NOMO-1 (cell line): ENCODE measurements at regions not wholly inside any gene's neighbourhood (a gene's known extent, or its start where the extent isn't known, plus 50 kb on each side); places are given as distances from the start of the nearest gene placed in this dataset.

Experiments used
- DNase-seq, 2 experiments: peaks; one replicate each; lab custom pipeline; 2025; ENCODE audit not compliant: unreplicated experiment in 2 of 2; lab: John Stamatoyannopoulos, UW

GRCh38 chr4:63817196-63817865 is 591.9 kb downstream of the TECRL start:
- DNase-seq = no peak

- DNase-seq = no peak
Measured at GRCh38 chr4:63814171-63814964, 594.9 kb downstream of the TECRL start.

GRCh38 chr4:63799166-63799565 is 610.1 kb downstream of the TECRL start:
- no peak for DNase-seq

GRCh38 chr4:63795301-63795700 is 613.9 kb downstream of the TECRL start:
- no peak for DNase-seq

- no peak for DNase-seq
Measured at GRCh38 chr4:63790377-63790776, 618.9 kb downstream of the TECRL start.

- no peak for DNase-seq
Measured at GRCh38 chr4:63788271-63788670, 621.0 kb downstream of the TECRL start.

GRCh38 chr4:63787326-63787725 is 621.9 kb downstream of the TECRL start:
- DNase-seq = no peak

GRCh38 chr4:63786171-63786570 is 623.1 kb downstream of the TECRL start:
- DNase-seq = no peak

- no peak for DNase-seq
Measured at GRCh38 chr4:63784822-63785221, 624.4 kb downstream of the TECRL start.

- DNase-seq = no peak
Measured at GRCh38 chr4:63777601-63778000, 631.6 kb downstream of the TECRL start.

GRCh38 chr4:63764400-63764799 is 644.9 kb downstream of the TECRL start:
- no peak for DNase-seq

- no peak for DNase-seq
Measured at GRCh38 chr4:63757929-63758328, 651.3 kb downstream of the TECRL start.

GRCh38 chr4:63742882-63743281 is 666.4 kb downstream of the TECRL start:
- no peak for DNase-seq

GRCh38 chr4:63729519-63729918 is 679.7 kb downstream of the TECRL start:
- DNase-seq = no peak

GRCh38 chr4:63728480-63729177 is 680.6 kb downstream of the TECRL start:
- no peak for DNase-seq

- no peak for DNase-seq
Measured at GRCh38 chr4:63717384-63717783, 691.9 kb downstream of the TECRL start.

GRCh38 chr4:63708661-63709060 is 700.6 kb downstream of the TECRL start:
- DNase-seq = no peak

- no peak for DNase-seq
Measured at GRCh38 chr4:63700569-63700968, 708.7 kb downstream of the TECRL start.

GRCh38 chr4:63693321-63693720 is 715.9 kb downstream of the TECRL start:
- DNase-seq = no peak

GRCh38 chr4:63678358-63678931 is 730.8 kb downstream of the TECRL start:
- DNase-seq = no peak

GRCh38 chr4:63670735-63671134 is 738.5 kb downstream of the TECRL start:
- no peak for DNase-seq
